HUES6 (cell line): ENCODE measurements at regions not wholly inside any gene's neighbourhood (a gene's known extent, or its start where the extent isn't known, plus 50 kb on each side); places are given as distances from the start of the nearest gene placed in this dataset.
"Not testable (repeated sequence)": the region's sequence is repeated elsewhere in the genome, so short reads cannot be mapped to it uniquely, and the experiment has no call there.

Experiments
- H3K27ac ChIP-seq: 2 replicates; pipeline ENCODE4 v1.7.0; 2013; ENCODE audit warnings: low read depth, mild to moderate bottlenecking, low read length, inconsistent platforms
- H3K27me3 ChIP-seq: 2 replicates; pipeline ENCODE4 v1.6.1; 2013; ENCODE audit warnings: low read length; ENCODE audit not compliant: control insufficient read depth, insufficient read depth
- H3K36me3 ChIP-seq: 2 replicates; pipeline ENCODE4 v1.6.1; 2013; ENCODE audit warnings: low read length; ENCODE audit not compliant: control insufficient read depth, insufficient read depth
- H3K4me1 ChIP-seq: 2 replicates; pipeline ENCODE4 v1.6.1; 2013; ENCODE audit warnings: low read length; ENCODE audit not compliant: control insufficient read depth, insufficient read depth
- H3K4me3 ChIP-seq: 2 replicates; pipeline ENCODE4 v1.5.1; 2013; ENCODE audit warnings: low read depth, low read length
- H3K9ac ChIP-seq: one replicate; pipeline ENCODE4 v1.6.1; 2013; ENCODE audit warnings: mild to moderate bottlenecking, low read length
- H3K9me3 ChIP-seq: 2 replicates; pipeline ENCODE4 v1.6.1; 2013; ENCODE audit warnings: low read depth, low read length; ENCODE audit not compliant: control insufficient read depth, insufficient read depth

- H3K27ac ChIP-seq, result no peak overlapping the region
- no peaks in the 10 kb centered on the region for H3K36me3 ChIP-seq
- no peaks in the 10 kb centered on the region for H3K27me3 ChIP-seq
- no peak overlapping the region for H3K9ac ChIP-seq
- H3K4me1 ChIP-seq, result no peaks in the 10 kb centered on the region
- no peak overlapping the region for H3K4me3 ChIP-seq
- no peaks in the 10 kb centered on the region for H3K9me3 ChIP-seq
These were observed 1721.9 kb downstream of the OLFM4 start for GRCh38 chr13:54750521-54750920.

- Histone ChIP-seq H3K36me3 (no peaks in the 10 kb centered on the region), H3K9me3 (no peaks in the 10 kb centered on the region), H3K4me3 (no peak overlapping the region), H3K9ac (no peak overlapping the region), H3K4me1 (no peaks in the 10 kb centered on the region), H3K27me3 (no peaks in the 10 kb centered on the region), H3K27ac (no peak overlapping the region)
These were observed 1730.2 kb downstream of the OLFM4 start for GRCh38 chr13:54758795-54759194.

- Histone ChIP-seq H3K4me1 (no peaks in the 10 kb centered on the region), H3K27ac (no peak overlapping the region), H3K9ac (no peak overlapping the region), H3K4me3 (no peak overlapping the region), H3K27me3 (no peaks in the 10 kb centered on the region), H3K36me3 (no peaks in the 10 kb centered on the region), H3K9me3 (no peaks in the 10 kb centered on the region)
These were observed 1739.6 kb downstream of the OLFM4 start for GRCh38 chr13:54768214-54768613.

GRCh38 chr13:54775501-54776191, 1747.0 kb downstream of the OLFM4 start:
- Histone ChIP-seq H3K27me3 (no peaks in the 10 kb centered on the region), H3K4me3 (no peak overlapping the region), H3K27ac (no peak overlapping the region), H3K9ac (no peak overlapping the region), H3K9me3 (peaks cover 12% of the 10 kb centered on the region), H3K4me1 (no peaks in the 10 kb centered on the region), H3K36me3 (no peaks in the 10 kb centered on the region)

GRCh38 chr13:54787754-54788153, 1759.1 kb downstream of the OLFM4 start:
- Histone ChIP-seq H3K27ac (no peak overlapping the region), H3K27me3 (no peaks in the 10 kb centered on the region), H3K9ac (no peak overlapping the region), H3K9me3 (0 out of 2 replicates have a peak, but pooled peaks cover 9% of the 10 kb centered on the region), H3K4me3 (no peak overlapping the region), H3K4me1 (no peaks in the 10 kb centered on the region), H3K36me3 (no peaks in the 10 kb centered on the region)

- no peaks in the 10 kb centered on the region for H3K36me3 ChIP-seq
These were observed 1771.1 kb downstream of the OLFM4 start for GRCh38 chr13:54799621-54800226.

GRCh38 chr13:54802226-54802625, 1773.6 kb downstream of the OLFM4 start:
- H3K4me3 ChIP-seq, result no peak overlapping the region
- no peak overlapping the region for H3K27ac ChIP-seq
- no peaks in the 10 kb centered on the region for H3K4me1 ChIP-seq
- no peaks in the 10 kb centered on the region for H3K36me3 ChIP-seq
- no peaks in the 10 kb centered on the region for H3K27me3 ChIP-seq
- H3K9ac ChIP-seq, result no peak overlapping the region
- H3K9me3 ChIP-seq, result no peaks in the 10 kb centered on the region

More at GRCh38 chr13:54799621-54800226, 1771.1 kb downstream of the OLFM4 start:
- no peak overlapping the region for H3K27ac ChIP-seq
- H3K27me3 ChIP-seq, result no peaks in the 10 kb centered on the region
- no peak overlapping the region for H3K9ac ChIP-seq
- no peak overlapping the region for H3K4me3 ChIP-seq
- no peaks in the 10 kb centered on the region for H3K9me3 ChIP-seq
- H3K4me1 ChIP-seq, result no peaks in the 10 kb centered on the region

- no peak overlapping the region for H3K4me3 ChIP-seq
- H3K9ac ChIP-seq, result no peak overlapping the region
- no peaks in the 10 kb centered on the region for H3K36me3 ChIP-seq
- H3K27ac ChIP-seq, result no peak overlapping the region
- H3K9me3 ChIP-seq, result no peaks in the 10 kb centered on the region
- H3K27me3 ChIP-seq, result no peaks in the 10 kb centered on the region
- H3K4me1 ChIP-seq, result no peaks in the 10 kb centered on the region
These were observed 1777.1 kb downstream of the OLFM4 start for GRCh38 chr13:54805743-54806142.

- not testable (repeated sequence) for H3K27me3 ChIP-seq, H3K4me3 ChIP-seq, H3K36me3 ChIP-seq, H3K27ac ChIP-seq, H3K9ac ChIP-seq, H3K4me1 ChIP-seq
- H3K9me3 ChIP-seq, result peaks cover 11% of the 10 kb centered on the region
These were observed 1793.4 kb downstream of the OLFM4 start for GRCh38 chr13:54821938-54822470.

GRCh38 chr13:54829391-54830068, 1800.9 kb downstream of the OLFM4 start:
- H3K27ac ChIP-seq, H3K9ac ChIP-seq, H3K4me1 ChIP-seq, H3K4me3 ChIP-seq, H3K27me3 ChIP-seq, H3K36me3 ChIP-seq: not testable (repeated sequence)
- H3K9me3 ChIP-seq, result peaks cover 18% of the 10 kb centered on the region

- Histone ChIP-seq H3K4me1 (no peaks in the 10 kb centered on the region), H3K36me3 (no peaks in the 10 kb centered on the region), H3K9me3 (no peaks in the 10 kb centered on the region), H3K9ac (no peak overlapping the region), H3K27me3 (no peaks in the 10 kb centered on the region), H3K4me3 (no peak overlapping the region), H3K27ac (no peak overlapping the region)
These were observed 1807.7 kb downstream of the OLFM4 start for GRCh38 chr13:54836273-54836672.
